GM12891 (cell line): ENCODE measurements at regions not wholly inside any gene's neighbourhood (a gene's known extent, or its start where the extent isn't known, plus 50 kb on each side); places are given as distances from the start of the nearest gene placed in this dataset.

Source experiments
- PAX5 ChIP-seq: IDR thresholded peaks from 2 replicates; pipeline ENCODE4 v1.6.1; 2011; ENCODE audit warnings: low read length, moderate library complexity, mild to moderate bottlenecking; ENCODE audit not compliant: insufficient read depth, severe bottlenecking
- POLR2AphosphoS5 ChIP-seq: IDR thresholded peaks from 2 replicates; pipeline ENCODE4 v1.6.1; 2011; ENCODE audit warnings: low read depth, low read length, control low read depth
- TAF1 ChIP-seq: IDR thresholded peaks from 2 replicates; pipeline ENCODE4 v1.6.1; 2011; ENCODE audit warnings: low read depth, low read length, control low read depth

- TF ChIP-seq POLR2AphosphoS5 (no peak), TAF1 (no peak), PAX5 (no peak)
Measured at GRCh38 chr2:24432121-24432520, 58.9 kb upstream of the NCOA1 start.
